HG02759 (cell line): ENCODE measurements at regions not wholly inside any gene's neighbourhood (a gene's known extent, or its start where the extent isn't known, plus 50 kb on each side); places are given as distances from the start of the nearest gene placed in this dataset.
"Not testable (repeated sequence)": the region's sequence is repeated elsewhere in the genome, so short reads cannot be mapped to it uniquely, and the experiment has no call there.

ENCODE experiments used
- ATAC-seq: cut with Tn5 transposase; IDR thresholded peaks from one replicate; pipeline ENCODE4 v1.9.1; 2021; ENCODE audit warnings: mild to moderate bottlenecking, moderate library complexity; ENCODE audit not compliant: unreplicated experiment

DNA sequence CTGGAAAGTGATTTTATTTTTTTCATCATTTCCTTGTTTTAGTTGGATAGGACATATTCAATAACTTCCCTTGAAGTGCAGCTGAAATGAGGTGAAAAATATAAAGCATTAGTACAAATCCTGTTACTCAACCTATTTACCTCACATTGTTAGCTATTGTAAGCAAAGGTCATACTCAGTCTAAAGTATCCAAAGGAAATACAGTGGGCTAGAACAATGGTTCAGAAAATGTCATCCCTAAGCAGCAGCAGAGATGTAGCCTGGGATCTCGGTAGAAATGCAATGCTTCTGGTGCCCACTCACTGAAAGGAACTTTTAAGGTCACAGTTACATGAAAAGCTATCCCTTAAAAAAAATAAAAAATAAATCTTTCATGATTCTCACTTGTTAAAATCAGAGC, 300.6 kb downstream of the PPP4R3C start:
- ATAC-seq, result no peak

- not testable (repeated sequence) for ATAC-seq
Measured at GRCh38 chrX:27156921-27157320, 306.2 kb downstream of the PPP4R3C start.

DNA sequence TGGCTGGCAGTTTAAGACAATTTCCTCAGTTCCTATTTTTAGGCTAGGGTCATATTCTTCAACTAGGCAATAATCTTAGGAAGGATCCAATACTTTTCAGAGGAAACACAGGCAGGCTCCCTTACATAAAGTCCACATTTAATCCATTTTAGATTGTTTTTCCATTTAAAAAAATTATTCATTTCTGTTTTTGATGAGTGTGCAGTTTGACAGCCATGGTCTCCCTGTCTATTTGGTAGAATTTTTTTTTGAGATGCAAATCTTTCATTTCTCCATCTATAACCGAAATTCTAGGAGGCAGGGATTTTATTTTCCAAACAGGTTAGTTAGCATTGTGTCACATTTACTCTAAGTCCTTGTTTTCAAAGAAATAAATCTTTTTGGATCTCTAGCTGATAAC, 326.8 kb downstream of the PPP4R3C start:
- ATAC-seq, result no peak

DNA sequence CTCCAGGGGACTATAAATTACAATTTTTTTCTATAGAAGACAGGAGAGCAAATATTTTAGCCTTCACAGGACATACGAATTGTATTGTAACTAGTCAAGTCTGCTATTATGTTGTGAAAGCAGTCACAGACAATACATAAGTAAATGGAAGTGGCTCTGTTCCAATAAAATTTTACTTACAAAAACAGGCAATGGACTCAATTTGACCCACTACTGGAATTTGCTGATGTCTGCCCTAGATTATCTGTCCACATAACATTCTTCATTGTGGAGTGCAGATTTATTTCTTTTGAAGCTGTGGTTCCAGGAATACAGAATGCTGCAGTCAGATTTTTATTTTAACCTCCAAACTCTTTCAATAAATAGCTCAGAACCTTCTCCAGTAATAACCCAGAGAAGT, 330.3 kb downstream of the PPP4R3C start:
- ATAC-seq, result no peak

- not testable (repeated sequence) for ATAC-seq
Measured at GRCh38 chrX:27087176-27087575, 376.0 kb downstream of the PPP4R3C start.

GRCh38 chrX:27086237-27086636, 376.9 kb downstream of the PPP4R3C start:
- ATAC-seq, result no peak

DNA sequence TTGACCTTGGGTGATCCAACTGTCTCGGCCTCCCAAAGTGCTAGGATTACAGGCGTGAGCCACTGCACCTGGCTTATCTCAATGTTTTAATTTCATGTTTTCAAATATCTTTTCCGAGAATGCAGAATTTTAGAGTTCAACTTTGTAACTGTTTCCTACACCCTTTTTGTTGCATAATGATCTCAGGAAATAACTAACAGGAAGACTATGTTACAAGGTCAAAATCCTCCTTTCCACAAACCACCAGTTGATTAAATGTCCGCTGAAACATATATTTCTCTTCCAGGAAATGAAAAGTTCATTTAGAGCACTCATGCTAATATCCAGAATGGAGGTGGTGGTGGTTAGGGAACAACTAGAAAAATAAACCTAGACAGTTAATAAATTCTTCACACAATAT, 377.8 kb downstream of the PPP4R3C start:
- no peak for ATAC-seq

DNA sequence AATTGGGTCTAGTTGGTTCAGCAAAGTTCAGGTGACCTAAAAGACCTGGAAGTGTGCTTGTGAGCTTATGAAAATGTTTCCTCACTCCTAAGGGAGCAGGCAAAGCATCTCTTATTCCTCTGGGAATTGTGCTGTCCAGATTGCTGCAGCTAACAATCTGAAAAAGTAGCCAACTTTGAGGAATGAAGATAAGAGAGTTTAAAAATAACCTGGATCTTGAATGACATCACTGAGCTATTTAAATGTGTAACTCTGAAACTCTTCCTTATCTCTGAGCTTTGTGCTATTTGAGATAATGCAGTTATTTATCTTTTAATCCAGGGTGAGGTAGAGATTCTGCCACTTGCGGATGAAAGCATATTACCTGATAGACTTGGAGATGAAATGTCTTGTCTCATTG, 384.8 kb downstream of the PPP4R3C start:
- ATAC-seq, result no peak

GRCh38 chrX:27057883-27058282, 405.3 kb downstream of the PPP4R3C start:
- no peak for ATAC-seq

DNA sequence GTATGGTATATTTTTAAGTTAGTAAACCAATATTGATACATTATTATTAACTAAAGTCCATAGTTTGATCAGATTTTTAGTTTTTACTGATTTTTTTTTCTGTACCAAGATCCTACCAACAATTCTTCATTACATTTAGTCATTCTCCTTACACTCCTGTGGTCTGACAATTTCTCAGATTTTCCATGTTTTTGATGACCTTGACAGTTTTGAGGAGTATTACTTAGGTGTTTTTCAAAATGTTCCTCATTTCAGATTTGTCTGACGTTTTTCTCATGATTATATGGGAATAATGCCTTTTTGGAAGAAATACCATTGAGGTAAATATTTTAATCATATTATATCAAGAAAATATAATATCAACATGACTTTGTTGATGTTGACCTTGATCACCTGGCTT, 423.8 kb downstream of the PPP4R3C start:
- ATAC-seq, result no peak

DNA sequence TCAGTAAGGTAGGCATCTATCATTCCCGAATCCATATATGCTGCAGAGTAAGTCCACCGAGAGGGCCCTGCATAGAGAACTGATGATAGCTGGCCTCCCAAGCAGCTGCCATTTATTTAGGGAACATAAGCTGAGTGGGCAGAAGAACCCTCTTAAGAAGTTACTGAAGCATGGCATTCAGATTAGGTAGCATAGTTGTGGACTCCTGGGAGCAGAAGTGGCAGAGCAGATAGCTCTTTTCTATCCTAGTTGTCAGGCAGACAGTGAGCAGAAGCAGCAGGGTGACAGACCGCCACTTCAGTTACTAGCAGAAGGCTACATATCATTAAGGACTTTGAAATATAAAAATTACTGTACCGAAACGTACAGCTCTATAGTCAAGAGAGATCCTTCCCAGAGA, 454.7 kb downstream of the PPP4R3C start:
- no peak for ATAC-seq

DNA sequence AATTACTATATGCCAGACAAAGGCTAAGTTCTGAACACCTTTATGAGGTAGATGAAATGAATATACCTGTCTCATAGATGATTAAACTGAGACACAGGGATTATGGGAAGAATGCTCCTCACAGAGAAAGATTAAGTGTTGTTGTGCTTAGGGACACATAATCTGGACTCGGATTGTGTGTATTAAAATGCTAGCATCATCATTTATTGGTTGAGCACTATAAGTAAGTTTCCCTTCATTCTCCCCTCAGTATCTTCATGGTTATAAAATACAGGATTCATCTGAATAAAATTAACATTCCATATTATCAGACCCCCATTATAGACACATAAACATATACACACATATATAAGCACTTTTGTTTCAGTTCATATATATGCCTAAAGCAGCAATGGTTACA, 463.5 kb downstream of the PPP4R3C start:
- ATAC-seq, result no peak

- no peak for ATAC-seq
Measured at GRCh38 chrX:26958261-26958660, 504.9 kb downstream of the PPP4R3C start.

DNA sequence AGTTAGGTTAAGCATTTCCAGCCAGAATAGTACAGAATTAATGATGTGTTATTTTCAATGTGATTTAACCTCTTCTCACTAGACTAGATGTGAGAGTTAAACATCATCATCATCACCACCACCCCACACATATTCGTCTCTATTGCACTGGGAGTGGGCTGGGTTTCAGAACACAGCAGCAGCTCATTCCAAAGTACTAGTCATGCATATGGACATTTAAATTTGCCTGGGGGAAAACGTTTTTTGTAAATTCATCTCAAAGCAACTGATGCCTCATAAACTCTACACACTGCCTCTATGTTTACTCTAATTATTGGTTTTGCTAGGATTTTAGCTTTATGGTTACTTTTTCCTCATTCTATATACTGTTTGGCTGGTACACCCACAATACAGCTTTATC, 509.1 kb downstream of the PPP4R3C start:
- no peak for ATAC-seq

- no peak for ATAC-seq
Measured at GRCh38 chrX:26952213-26952612, 510.9 kb downstream of the PPP4R3C start.

- no peak for ATAC-seq
Measured at GRCh38 chrX:26927419-26927818, 535.7 kb downstream of the PPP4R3C start.

DNA sequence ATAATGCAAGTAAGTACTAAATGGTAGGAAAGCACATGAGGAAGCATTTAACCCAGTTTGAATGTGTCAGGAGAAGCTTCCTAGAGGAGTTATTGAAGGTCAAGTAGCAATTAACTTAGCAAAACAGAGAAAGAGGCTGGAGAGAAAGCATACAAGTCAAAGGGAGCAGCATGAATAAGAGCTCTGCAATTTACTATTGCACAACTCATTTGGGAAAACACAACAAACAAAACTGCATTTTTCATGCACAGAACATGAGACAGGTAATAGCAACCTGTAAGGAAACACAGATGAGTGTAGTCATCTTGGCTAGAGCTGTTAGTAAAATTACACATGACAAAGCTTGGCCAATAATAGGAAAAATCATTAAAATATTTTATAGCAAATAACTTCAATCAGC, 538.1 kb downstream of the PPP4R3C start:
- ATAC-seq, result no peak

DNA sequence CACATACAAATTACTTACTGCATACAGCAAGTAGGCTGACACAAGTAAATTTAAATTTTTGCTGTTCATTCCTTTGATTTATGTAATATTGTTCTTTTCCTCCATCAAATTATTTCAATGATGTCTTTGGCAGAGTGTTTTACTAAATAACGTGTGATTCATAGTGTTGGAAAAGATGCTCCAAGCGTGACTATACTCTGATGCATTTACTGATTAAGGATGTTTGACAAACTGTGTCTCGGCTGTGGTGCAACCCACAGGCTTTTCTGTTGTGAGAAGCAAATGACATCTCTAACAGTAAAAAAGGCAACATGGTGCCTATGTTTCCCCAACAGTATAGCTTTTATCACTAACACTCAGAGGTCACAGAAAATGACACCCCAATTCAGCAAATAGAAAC, 540.9 kb downstream of the PPP4R3C start:
- no peak for ATAC-seq

GRCh38 chrX:26918631-26919030, 544.5 kb downstream of the PPP4R3C start:
- no peak for ATAC-seq

GRCh38 chrX:26916991-26917390, 546.1 kb downstream of the PPP4R3C start:
- no peak for ATAC-seq

GRCh38 chrX:26915064-26915463, 548.1 kb downstream of the PPP4R3C start:
- ATAC-seq, result no peak

- ATAC-seq, result no peak
Measured at GRCh38 chrX:26914232-26914631, 548.9 kb downstream of the PPP4R3C start.

GRCh38 chrX:26911785-26912184, 551.4 kb downstream of the PPP4R3C start:
- ATAC-seq, result not testable (repeated sequence)

DNA sequence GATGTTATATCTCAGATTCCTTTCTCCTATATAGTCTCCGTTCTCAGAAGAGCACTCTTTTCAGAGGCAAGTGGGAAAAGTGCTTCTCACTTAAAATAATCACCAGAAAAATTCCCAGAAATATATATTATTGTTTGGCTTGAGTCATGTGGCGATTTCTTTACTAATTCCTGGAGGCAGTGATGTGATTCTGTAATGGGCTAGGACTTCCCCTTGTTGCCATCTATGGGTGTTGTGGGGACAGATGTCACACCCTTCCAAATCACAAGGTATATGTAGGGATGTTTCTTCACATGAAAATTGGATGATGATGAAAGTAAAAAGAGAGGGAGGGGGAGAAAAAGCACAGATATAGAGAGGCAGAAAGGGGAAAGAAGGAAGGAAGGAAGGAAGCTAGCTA, 553.4 kb downstream of the PPP4R3C start:
- ATAC-seq, result no peak
